Middle frontal gyrus (tissue), 1 donor: ENCODE measurements at regions not wholly inside any gene's neighbourhood (a gene's known extent, or its start where the extent isn't known, plus 50 kb on each side); places are given as distances from the start of the nearest gene placed in this dataset.

Source experiments
- DNase-seq: peaks from one replicate; pipeline ENCODE4 v3.0.0-alpha.2; 2015; ENCODE audit warnings: low spot score; ENCODE audit errors: extremely low spot score

- DNase-seq: no peak
Measured at GRCh38 chr13:104043184-104043583, 977.0 kb upstream of the SLC10A2 start.

GRCh38 chr13:104034891-104035290, 968.7 kb upstream of the SLC10A2 start:
- DNase-seq: no peak

- no peak for DNase-seq
Measured at GRCh38 chr13:104025303-104025702, 959.1 kb upstream of the SLC10A2 start.

- DNase-seq: no peak
Measured at GRCh38 chr13:104024416-104025170, 958.4 kb upstream of the SLC10A2 start.

GRCh38 chr13:104021806-104022397, 955.7 kb upstream of the SLC10A2 start:
- no peak for DNase-seq

- DNase-seq: no peak
Measured at GRCh38 chr13:104017317-104017716, 951.1 kb upstream of the SLC10A2 start.

- no peak for DNase-seq
Measured at GRCh38 chr13:104015646-104016396, 949.6 kb upstream of the SLC10A2 start.

GRCh38 chr13:104014803-104015645, 948.8 kb upstream of the SLC10A2 start:
- no peak for DNase-seq

- DNase-seq: no peak
Measured at GRCh38 chr13:104011505-104012241, 945.5 kb upstream of the SLC10A2 start.

GRCh38 chr13:104008541-104009435, 942.6 kb upstream of the SLC10A2 start:
- DNase-seq: no peak

GRCh38 chr13:104008075-104008474, 941.9 kb upstream of the SLC10A2 start:
- DNase-seq: no peak

- no peak for DNase-seq
Measured at GRCh38 chr13:104006625-104007075, 940.4 kb upstream of the SLC10A2 start.

GRCh38 chr13:104004572-104004971, 938.4 kb upstream of the SLC10A2 start:
- no peak for DNase-seq

GRCh38 chr13:104002216-104002615, 936.0 kb upstream of the SLC10A2 start:
- no peak for DNase-seq

- no peak for DNase-seq
Measured at GRCh38 chr13:104001766-104002165, 935.5 kb upstream of the SLC10A2 start.

GRCh38 chr13:103996733-103997132, 930.5 kb upstream of the SLC10A2 start:
- DNase-seq: no peak

- DNase-seq: no peak
Measured at GRCh38 chr13:103983948-103984347, 917.7 kb upstream of the SLC10A2 start.

- DNase-seq: no peak
Measured at GRCh38 chr13:103976371-103976770, 910.2 kb upstream of the SLC10A2 start.

- no peak for DNase-seq
Measured at GRCh38 chr13:103973740-103974139, 907.5 kb upstream of the SLC10A2 start.
